Loucy (cell line): ENCODE measurements at regions not wholly inside any gene's neighbourhood (a gene's known extent, or its start where the extent isn't known, plus 50 kb on each side); places are given as distances from the start of the nearest gene placed in this dataset.

Source experiments
- EZH2phosphoT487 ChIP-seq: fragments of 200-600 bp; IDR thresholded peaks from 2 replicates; pipeline ENCODE4 v1.6.1; 2018; ENCODE audit warnings: antibody characterized with exemption, mild to moderate bottlenecking, moderate library complexity, borderline replicate concordance
- TF ChIP-seq, protein P1 (sequence below): fragments of 200-600 bp; sonication (generic); conservative IDR thresholded peaks from 2 replicates; pipeline ENCODE4 v1.5.1; 2014; ENCODE audit warnings: mild to moderate bottlenecking, antibody characterized with exemption, low read length

DNA sequence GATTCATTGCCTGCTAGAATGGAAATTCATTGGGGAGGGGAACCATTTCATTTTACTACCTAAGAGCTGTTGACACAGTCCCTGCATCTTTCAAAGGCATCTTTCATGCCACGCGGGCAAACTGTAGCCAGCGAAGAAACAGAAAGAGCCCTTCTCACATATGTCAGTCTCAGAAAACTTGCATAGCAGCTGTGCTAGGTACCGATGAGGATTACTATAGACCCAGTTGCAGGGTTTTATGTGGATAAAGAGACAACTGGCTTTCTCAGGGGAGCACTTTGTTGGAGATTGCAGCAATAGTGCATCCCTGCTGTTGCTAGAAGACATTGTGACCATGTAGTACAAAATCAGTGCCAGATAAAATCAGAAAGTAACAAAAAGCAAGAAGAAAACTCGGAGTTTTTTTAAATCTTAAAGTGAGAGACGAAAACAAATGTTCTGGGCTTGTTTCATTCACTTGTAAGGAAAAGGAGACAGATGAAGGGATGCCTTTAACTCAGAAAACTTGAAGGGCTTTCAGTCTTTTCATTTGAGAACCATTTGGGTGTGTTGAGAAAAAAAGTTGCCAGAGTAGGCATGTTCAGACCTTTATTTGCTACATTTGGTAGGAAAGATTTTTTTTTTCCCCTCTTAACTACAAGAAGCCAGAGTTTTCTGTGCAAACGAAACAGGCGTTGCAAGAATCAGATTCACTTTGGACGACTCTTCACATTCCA, 804.1 kb downstream of the USP25 start:
- TF ChIP-seq, protein P1, sequence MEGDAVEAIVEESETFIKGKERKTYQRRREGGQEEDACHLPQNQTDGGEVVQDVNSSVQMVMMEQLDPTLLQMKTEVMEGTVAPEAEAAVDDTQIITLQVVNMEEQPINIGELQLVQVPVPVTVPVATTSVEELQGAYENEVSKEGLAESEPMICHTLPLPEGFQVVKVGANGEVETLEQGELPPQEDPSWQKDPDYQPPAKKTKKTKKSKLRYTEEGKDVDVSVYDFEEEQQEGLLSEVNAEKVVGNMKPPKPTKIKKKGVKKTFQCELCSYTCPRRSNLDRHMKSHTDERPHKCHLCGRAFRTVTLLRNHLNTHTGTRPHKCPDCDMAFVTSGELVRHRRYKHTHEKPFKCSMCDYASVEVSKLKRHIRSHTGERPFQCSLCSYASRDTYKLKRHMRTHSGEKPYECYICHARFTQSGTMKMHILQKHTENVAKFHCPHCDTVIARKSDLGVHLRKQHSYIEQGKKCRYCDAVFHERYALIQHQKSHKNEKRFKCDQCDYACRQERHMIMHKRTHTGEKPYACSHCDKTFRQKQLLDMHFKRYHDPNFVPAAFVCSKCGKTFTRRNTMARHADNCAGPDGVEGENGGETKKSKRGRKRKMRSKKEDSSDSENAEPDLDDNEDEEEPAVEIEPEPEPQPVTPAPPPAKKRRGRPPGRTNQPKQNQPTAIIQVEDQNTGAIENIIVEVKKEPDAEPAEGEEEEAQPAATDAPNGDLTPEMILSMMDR = no peak
- TF ChIP-seq EZH2phosphoT487 = no peak
